Ecto neural progenitor cell (in vitro differentiated cells): ENCODE measurements at regions not wholly inside any gene's neighbourhood (a gene's known extent, or its start where the extent isn't known, plus 50 kb on each side); places are given as distances from the start of the nearest gene placed in this dataset.

Experiments
- DNase-seq: peaks from one replicate; pipeline ENCODE4 v3.0.0-alpha.2; 2018; ENCODE audit warnings: low spot score

DNA sequence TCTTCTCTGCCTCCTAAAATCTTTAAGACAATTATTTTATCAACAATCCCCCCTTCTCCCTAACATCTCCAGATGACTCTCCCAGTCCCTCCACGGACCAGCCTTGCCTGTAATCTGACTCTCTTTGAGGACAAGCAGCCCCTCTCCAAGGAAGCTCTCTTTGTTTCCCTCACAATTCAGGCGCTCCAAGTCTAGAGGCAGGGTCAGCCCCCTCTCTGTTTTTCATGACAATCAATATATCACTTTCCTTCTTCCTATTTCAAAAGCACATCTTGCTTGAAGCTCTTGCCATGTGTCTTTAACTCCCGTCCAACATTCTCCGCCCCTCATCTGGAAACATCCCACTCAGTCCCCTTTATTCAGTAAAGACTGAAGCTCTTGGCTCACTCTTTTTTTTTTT lies 393.4 kb upstream of the SULF2 start:
- DNase-seq = no peak

- no peak for DNase-seq
These were observed 391.8 kb upstream of the SULF2 start for GRCh38 chr20:48177058-48177457.

- no peak for DNase-seq
These were observed 390.9 kb upstream of the SULF2 start for GRCh38 chr20:48176139-48176538.

DNA sequence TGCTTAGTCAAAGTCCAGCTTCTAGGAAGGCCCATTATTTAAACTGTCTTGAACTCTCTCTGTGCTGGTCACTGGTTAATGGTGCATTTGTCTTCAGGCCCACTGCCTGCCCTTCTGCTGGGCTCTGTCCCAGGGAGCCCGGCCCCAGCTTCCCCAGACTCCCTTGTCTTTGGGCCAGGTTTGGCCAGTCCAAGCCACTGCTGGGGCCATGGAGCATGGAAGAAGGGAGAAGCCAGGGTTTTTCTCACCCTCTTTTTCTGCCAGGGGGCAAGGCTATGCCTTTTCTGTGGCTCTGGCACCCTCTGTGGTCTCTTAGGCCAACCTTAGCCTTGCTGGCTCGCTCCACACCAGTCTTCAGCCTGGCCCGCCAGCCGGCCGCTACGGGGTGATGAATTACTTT lies 390.0 kb upstream of the SULF2 start:
- DNase-seq = no peak

DNA sequence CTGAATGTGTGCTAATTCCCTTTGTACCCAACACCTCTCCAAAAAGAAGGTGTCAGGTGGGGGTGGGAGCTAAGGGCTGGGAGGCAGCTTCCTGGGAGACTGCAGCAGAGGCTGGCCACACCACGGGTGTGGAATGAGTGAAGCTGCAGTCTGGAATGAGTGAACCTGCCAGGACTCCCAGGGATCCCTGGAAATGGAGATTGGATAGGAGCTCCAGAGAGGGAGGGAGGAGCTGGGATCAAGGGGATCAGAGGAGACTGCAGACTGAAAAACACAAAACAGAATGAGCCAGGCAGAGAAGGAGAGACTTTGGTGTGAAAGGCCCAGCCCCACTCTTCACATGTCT lies 387.0 kb upstream of the SULF2 start:
- DNase-seq = no peak

DNA sequence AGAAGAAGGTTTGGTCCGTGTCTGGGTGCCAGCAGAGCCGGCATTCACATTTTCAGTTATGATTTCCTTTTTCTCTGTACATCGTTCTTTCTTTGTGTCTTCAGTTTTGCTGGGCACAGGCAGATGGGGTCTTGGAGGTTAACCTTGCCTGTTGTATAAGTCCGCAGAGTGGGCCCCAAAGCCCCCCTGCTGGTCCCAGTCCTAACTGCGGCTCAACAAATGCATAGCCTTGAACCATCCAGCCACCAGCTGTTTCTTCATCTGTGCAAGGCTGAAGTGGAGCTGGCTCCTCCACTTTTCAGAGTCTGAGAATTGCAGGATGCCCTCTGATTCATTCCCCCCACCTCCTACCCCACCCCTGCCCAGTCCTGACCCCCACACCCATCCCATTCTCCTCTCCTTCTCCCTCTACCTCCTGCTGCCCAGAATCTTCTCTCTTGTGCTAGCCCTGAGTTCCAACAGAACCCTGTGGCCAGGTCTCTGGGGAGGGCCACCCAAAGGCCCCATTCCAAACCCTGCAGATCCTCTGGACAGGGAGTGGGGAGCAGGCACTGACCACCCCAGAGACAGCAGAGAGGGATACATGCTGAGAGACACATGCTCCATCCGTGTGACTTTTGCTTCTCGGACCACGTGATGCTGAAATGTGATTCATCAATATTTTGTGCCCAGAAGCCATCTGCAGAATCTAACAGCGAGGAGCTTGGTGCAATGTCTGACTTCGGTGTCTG lies 386.5 kb upstream of the SULF2 start:
- no peak for DNase-seq

DNA sequence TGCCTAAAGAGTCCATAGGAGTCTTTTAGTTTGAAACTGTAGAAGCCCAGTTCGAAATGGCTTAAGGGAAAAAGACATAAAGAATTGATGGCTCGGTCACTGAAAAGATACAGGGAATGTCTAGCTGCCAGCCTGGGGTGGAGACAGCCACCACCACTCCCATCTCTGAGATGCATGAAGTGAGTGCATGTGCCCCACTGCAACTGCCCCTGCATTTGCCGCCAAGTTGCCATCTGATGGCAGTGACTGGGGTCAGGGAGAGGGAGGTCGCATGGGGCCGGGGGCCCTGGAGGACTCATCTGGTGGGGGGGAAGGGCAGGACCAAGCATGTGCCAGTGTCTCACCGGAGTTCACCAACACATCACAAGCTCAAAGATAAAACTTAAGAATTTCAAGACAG lies 385.8 kb upstream of the SULF2 start:
- no peak for DNase-seq

GRCh38 chr20:48170625-48171024 lies 385.3 kb upstream of the SULF2 start:
- no peak for DNase-seq

- DNase-seq = no peak
These were observed 384.5 kb upstream of the SULF2 start for GRCh38 chr20:48169650-48170225.

DNA sequence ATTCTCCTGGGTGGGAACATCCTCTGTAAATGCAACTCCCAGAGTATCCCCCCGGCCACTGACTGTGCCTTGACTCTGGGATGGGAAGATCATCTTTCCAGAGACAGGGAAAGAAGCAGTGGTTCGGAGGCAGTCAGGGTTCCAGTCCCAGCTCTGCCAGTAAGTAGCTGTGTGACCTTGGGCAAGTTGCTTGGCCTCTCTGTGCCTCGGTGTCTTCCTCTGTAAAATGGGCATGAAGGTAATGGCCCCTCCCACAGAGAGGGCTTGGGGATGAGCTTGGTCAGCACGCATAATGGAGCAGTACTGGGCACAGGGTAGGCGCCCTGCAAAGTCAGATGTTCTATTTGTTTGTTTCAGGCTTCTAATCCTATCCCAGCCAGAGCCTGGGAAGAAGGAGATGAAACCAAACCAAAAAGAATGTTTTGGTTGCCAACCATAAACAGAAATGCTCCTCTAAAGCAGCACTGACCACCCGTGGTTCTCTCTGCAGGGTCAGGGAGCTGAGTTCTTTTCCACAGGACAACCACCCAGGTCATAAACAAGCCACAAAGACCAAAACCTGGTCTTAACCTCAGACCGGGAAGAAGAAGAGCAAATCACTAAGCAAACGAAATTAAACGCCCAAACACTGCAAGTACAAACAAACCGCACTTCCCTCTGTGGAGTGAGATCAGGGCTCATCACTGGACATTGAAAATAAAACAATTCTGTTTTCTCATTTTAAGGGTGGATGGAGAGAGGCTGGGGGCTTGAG lies 381.0 kb upstream of the SULF2 start:
- DNase-seq = no peak

GRCh38 chr20:48165401-48165685 lies 380.1 kb upstream of the SULF2 start:
- DNase-seq = no peak

DNA sequence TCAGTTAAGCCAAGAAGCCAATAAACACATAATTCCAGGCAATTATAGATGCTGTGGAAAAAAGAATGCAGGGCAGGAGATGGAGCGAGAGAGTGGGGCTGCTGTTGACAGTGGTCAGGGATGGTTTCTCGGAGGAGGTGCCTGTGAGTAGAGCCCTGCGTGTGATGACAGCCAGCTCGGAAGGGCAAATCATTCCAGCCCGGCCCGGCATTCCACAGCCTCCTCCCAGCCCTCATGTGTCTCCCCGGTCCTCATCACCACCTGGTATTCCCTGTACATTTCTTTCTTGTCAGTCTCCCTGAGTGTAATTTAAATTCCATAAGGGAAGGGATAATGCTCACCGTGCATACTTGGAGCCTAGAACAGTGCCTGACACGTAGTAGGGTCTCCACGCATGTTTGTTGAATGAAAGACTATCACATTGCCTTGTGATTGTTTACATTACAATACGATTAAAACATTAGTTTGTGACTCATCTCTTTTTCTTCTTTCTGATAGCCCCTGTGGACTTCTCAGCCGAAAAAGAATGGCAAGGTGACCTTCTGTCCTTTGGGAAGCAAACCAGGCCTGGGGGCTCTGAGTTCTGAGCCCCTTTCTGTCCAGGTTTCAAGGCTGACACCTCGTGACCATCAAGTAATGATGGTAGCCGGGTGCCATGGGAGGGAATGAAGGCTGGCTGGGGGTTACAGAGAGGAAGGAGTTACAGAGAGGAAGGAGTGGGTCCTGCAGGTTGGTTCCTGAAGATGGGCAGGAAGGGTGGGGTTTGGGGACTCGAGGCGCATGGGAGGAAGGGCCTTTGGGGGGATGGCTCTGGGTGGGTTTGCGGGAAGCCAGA lies 379.5 kb upstream of the SULF2 start:
- DNase-seq = no peak

DNA sequence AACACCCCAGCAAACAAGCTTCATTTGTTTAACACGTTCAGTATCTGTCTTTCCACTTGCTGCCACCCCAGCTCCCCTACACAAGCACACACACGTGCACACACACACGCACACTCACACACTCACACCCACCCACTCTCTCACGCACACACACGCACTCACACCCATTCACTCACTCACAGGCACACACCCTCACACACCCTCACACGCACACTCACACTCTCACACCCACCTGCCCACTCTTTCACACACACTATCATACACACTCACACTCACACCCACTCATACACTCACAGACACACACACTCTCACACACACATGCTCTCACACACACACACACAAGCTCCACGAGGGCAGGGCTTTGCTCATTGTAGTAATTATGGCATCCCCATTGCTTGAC lies 378.8 kb upstream of the SULF2 start:
- no peak for DNase-seq

DNA sequence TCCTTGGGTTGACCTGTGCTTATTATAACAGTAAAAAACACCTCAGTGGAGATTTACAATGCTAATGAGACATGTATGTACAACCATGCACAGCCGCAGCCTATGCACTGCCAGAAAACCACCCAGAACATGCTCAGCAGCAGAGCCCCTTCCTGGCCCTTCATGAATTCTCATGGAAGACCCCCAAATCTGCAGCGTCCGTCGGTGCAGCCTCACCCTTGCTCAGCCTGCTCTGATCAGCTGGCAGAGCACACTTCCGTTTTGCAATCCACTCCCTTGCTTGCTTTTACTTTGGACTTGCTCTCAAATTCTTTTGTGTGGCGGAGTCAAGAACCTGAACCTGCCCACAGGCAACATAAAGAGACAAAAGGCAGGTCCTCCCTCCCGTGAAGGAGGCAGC lies 378.2 kb upstream of the SULF2 start:
- DNase-seq = no peak

DNA sequence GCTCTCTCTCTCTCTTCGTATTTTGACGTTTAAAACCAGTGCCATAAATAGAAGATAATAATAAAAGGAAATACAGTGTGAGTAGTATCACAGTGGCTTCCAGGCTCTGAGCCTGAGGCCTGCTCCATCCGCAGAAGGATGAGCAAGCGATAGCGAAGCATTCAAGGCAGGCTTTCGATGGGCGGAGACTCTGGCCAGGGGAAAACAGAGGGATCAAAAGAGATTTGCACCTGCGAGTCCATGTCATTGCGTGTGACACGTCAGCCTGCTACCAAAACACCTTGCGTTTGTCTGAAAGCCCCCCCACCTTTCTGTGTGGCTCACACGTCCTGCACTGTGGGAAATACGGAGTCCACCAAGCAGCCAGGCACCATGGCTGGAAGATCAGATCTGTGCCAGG lies 377.3 kb upstream of the SULF2 start:
- no peak for DNase-seq

GRCh38 chr20:48159145-48160008 lies 374.1 kb upstream of the SULF2 start:
- no peak for DNase-seq

DNA sequence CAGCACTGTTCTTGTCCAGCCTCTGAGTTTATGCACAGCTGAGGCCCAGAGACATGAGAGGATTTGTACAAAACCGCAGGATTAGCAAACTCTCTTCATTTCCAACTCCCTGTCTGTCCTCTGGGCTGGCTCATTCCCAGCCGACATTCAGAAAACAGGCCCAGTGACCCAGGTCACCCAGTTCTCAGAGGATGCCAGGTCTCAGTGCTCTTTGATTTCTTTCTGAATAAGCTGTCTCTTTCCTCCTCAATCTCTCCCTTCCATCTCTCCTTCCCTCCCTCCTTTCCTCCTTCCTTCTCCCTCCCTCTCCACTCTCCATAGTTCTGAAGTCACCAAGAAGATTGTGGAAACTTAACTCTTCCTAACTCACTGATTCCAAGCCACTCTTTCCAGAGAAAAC lies 372.7 kb upstream of the SULF2 start:
- DNase-seq = no peak

DNA sequence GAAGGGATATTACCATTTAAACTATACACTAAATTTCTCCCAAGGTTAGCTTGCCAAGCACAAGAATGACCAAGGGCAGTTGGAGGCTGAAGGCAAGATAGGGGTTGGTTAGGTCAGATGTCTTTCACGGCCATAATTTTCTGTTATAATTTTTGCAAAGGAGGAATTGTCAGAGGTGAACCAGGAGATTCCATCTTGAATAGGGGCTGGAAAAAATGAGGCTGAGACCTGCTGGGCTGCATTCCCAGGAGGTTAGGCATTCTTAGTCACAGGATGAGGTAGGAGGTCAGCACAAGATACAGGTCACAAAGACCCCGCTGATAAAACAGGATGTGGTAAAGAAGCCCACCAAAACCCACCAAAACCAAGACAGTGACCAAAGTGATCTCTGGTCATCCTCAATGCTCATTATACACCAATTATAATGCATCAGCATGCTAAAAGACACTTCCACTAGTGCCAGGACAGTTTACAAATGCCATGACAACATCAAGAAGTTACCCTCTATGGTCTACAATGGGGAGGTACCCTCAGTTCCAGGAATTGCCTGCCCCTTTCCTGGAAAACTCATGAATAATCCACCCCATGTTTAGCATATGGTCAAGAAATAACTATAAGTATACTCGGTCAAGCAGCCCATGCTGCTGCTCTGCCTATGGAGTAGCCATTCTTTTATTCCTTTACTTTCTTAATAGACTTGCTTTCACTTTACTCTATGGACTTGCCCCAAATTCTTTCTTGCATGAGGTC lies 371.8 kb upstream of the SULF2 start:
- DNase-seq = no peak

GRCh38 chr20:48156521-48156920 lies 371.2 kb upstream of the SULF2 start:
- DNase-seq = no peak

DNA sequence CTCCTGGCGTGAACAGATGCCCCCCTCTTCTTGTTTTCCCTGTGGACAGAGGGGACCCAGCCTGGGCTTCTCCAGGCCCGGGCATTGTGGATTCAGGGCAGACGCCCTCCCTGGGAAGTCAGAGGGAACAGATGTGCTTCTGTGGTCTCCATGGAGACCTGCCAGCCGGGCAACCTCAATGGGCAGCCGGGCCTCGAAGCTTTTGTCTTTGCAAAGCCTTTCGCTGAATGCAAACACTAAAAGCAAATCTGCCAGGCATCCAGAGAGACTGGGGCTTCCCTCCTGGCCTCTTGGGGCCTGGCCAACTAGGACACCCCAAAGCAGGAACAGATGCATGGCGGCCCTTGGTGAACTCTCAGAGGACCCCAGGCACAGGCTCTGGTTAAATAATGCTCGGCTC lies 370.0 kb upstream of the SULF2 start:
- DNase-seq = no peak
